ENCODE measurements at regions not wholly inside any gene's neighbourhood (a gene's known extent, or its start where the extent isn't known, plus 50 kb on each side); places are given as distances from the start of the nearest gene placed in this dataset.

DNA sequence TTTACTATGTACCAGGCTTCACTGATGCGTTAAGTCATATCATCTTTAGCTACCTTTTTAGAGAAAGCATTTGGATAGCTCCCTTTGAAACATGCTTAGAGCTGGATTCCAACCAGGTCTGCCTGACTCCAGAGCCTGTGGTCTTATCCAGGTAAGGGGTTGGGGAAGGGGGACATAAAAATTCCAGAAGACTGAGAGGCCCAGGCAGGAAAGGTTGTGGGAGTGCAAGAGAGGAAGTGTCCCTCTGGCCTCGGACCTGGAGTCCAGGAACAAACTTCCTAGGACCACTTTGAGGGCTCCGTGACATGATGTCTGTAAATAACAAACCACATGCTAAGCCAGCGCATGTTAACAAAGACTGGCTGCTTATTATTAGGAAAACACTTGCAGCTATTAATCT lies 163.0 kb upstream of the KCNG1 start:
- no peaks in the 10 kb centered on the region for H3K4me1 ChIP-seq (ENCODE audit: control insufficient read depth, insufficient read depth, low read length)
- peaks cover 63% of the 10 kb centered on the region for H3K27me3 ChIP-seq (replicated peaks; ENCODE audit: control insufficient read depth, insufficient read depth, low read length)
- H3K9ac ChIP-seq (ENCODE audit: low read length): no peak overlapping the region
- H3K36me3 ChIP-seq (ENCODE audit: control insufficient read depth, insufficient read depth, low read length, severe bottlenecking): no peaks in the 10 kb centered on the region
- no peak for DNase-seq (ENCODE audit: low read depth)
- H3K4me3 ChIP-seq (ENCODE audit: low read length): no peak overlapping the region
- no peaks in the 10 kb centered on the region for H3K9me3 ChIP-seq (ENCODE audit: control insufficient read depth, low read length)

DNA sequence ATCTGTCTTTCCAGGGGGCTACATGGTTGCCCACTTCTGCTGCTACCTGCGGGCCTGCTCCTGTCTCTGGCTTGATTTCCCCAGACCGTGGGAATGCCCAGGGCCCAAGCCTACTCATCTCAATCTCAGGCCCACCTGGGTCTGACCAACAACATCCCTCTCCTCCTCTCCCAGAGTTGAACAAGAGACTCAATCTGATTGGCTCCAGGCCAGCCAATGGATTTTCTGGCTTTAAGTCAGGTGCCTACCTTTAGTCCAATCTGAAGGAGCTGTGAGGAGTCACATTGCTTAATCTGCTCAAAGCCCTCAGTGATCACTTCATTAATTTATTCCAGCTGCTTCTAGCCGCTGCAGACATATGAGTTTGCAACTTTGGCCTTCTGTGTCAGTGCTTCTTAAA lies 162.4 kb upstream of the KCNG1 start:
- H3K9me3 ChIP-seq (ENCODE audit: control insufficient read depth, low read length): no peaks in the 10 kb centered on the region
- no peak for DNase-seq (ENCODE audit: low read depth)
- H3K4me3 ChIP-seq (ENCODE audit: low read length): no peak overlapping the region
- no peaks in the 10 kb centered on the region for H3K36me3 ChIP-seq (ENCODE audit: control insufficient read depth, insufficient read depth, low read length, severe bottlenecking)
- H3K9ac ChIP-seq (ENCODE audit: low read length): no peak overlapping the region
- H3K4me1 ChIP-seq (ENCODE audit: control insufficient read depth, insufficient read depth, low read length): no peaks in the 10 kb centered on the region
- H3K27me3 ChIP-seq (replicated peaks; ENCODE audit: control insufficient read depth, insufficient read depth, low read length): peaks cover 68% of the 10 kb centered on the region

DNA sequence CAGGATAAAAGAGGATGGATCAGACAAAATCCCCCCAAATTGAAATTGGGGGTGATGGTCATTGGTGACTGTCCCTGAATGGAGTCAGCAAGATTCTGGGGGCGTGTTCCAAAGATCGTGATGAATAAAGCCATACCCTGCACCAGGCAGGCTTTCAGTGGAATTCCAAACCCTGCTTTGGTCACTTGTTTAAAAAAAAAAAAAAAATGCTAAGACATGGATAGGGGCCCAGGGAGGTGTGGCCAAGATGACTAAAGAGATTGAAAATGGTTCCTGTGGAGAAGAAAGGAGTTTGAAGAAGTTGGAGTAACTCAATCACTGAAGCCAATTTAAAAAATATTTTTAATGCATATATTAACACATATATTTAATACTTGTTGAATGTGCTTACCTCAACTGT lies 161.4 kb upstream of the KCNG1 start:
- Histone ChIP-seq H3K4me1 (ENCODE audit: control insufficient read depth, insufficient read depth, low read length) (no peaks in the 10 kb centered on the region), H3K9me3 (ENCODE audit: control insufficient read depth, low read length) (no peaks in the 10 kb centered on the region), H3K27me3 (replicated peaks; ENCODE audit: control insufficient read depth, insufficient read depth, low read length) (peaks cover 70% of the 10 kb centered on the region), H3K36me3 (ENCODE audit: control insufficient read depth, insufficient read depth, low read length, severe bottlenecking) (no peaks in the 10 kb centered on the region), H3K4me3 (ENCODE audit: low read length) (no peak overlapping the region), H3K9ac (ENCODE audit: low read length) (no peak overlapping the region)
- no peak for DNase-seq (ENCODE audit: low read depth)

GRCh38 chr20:51183451-51183850 lies 160.5 kb upstream of the KCNG1 start:
- Histone ChIP-seq H3K4me3 (ENCODE audit: low read length) (no peak overlapping the region), H3K36me3 (ENCODE audit: control insufficient read depth, insufficient read depth, low read length, severe bottlenecking) (no peaks in the 10 kb centered on the region), H3K9me3 (ENCODE audit: control insufficient read depth, low read length) (no peaks in the 10 kb centered on the region), H3K9ac (ENCODE audit: low read length) (no peak overlapping the region), H3K4me1 (ENCODE audit: control insufficient read depth, insufficient read depth, low read length) (no peaks in the 10 kb centered on the region), H3K27me3 (replicated peaks; ENCODE audit: control insufficient read depth, insufficient read depth, low read length) (peaks cover 70% of the 10 kb centered on the region)
- DNase-seq (ENCODE audit: low read depth): no peak

DNA sequence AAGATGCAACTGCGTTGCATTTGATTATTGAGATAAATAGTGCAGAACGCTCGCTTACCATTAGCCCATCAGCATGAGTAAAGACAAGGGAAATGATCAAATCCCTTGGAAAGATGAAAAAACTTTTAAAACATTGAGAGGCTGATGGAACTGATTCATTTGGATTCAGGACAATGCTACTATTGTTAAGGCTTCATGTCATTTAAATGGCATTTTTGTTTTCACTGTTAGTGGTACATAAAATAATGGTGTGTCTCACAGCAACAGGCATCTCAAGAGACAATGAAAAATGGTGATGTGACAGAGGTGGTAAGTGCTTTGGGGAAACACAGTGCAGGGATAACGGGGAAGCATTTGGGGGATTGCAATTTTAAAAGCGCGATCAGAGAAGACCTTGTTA lies 159.7 kb upstream of the KCNG1 start:
- DNase-seq (ENCODE audit: low read depth): no peak
- no peaks in the 10 kb centered on the region for H3K4me1 ChIP-seq (ENCODE audit: control insufficient read depth, insufficient read depth, low read length)
- peaks cover 68% of the 10 kb centered on the region for H3K27me3 ChIP-seq (replicated peaks; ENCODE audit: control insufficient read depth, insufficient read depth, low read length)
- no peaks in the 10 kb centered on the region for H3K36me3 ChIP-seq (ENCODE audit: control insufficient read depth, insufficient read depth, low read length, severe bottlenecking)
- H3K9me3 ChIP-seq (ENCODE audit: control insufficient read depth, low read length): no peaks in the 10 kb centered on the region
- no peak overlapping the region for H3K9ac ChIP-seq (ENCODE audit: low read length)
- H3K4me3 ChIP-seq (ENCODE audit: low read length): no peak overlapping the region

DNA sequence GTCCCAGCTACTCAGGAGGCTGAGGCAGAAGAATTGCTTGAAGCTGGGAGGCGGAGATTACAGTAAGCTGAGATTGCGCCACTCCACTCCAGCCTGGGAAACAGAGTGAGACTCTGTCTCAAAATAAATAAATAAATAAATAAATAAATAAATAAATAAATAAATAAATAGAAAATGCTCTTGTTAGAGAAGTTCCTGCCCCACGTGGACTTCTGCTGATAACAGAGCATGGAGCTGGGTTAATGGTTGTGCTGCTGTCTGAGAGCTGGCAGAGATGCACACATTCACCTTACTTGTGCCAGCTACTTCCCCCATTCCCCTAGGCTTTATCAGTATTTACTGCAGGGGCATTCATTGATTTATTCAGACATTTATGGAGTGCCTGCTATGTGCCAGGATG lies 155.2 kb upstream of the KCNG1 start:
- Histone ChIP-seq H3K9me3 (ENCODE audit: control insufficient read depth, low read length) (peaks cover under 1% of the 10 kb centered on the region), H3K9ac (ENCODE audit: low read length) (no peak overlapping the region), H3K27me3 (replicated peaks; ENCODE audit: control insufficient read depth, insufficient read depth, low read length) (peaks cover 62% of the 10 kb centered on the region), H3K36me3 (ENCODE audit: control insufficient read depth, insufficient read depth, low read length, severe bottlenecking) (no peaks in the 10 kb centered on the region), H3K4me3 (ENCODE audit: low read length) (no peak overlapping the region), H3K4me1 (ENCODE audit: control insufficient read depth, insufficient read depth, low read length) (no peaks in the 10 kb centered on the region)
- no peak for DNase-seq (ENCODE audit: low read depth)

- H3K9ac ChIP-seq (ENCODE audit: low read length): no peak overlapping the region
Observed at GRCh38 chr20:51176876-51177275, 154.0 kb upstream of the KCNG1 start.

GRCh38 chr20:51176446-51176845 lies 153.5 kb upstream of the KCNG1 start:
- H3K4me3 ChIP-seq (ENCODE audit: low read length): no peak overlapping the region

More at GRCh38 chr20:51176876-51177275, 154.0 kb upstream of the KCNG1 start:
- DNase-seq (ENCODE audit: low read depth): no peak
- Histone ChIP-seq H3K4me3 (ENCODE audit: low read length) (no peak overlapping the region), H3K4me1 (ENCODE audit: control insufficient read depth, insufficient read depth, low read length) (no peaks in the 10 kb centered on the region), H3K9me3 (ENCODE audit: control insufficient read depth, low read length) (peaks cover 4% of the 10 kb centered on the region), H3K27me3 (replicated peaks; ENCODE audit: control insufficient read depth, insufficient read depth, low read length) (peaks cover 64% of the 10 kb centered on the region), H3K36me3 (ENCODE audit: control insufficient read depth, insufficient read depth, low read length, severe bottlenecking) (no peaks in the 10 kb centered on the region)

DNA sequence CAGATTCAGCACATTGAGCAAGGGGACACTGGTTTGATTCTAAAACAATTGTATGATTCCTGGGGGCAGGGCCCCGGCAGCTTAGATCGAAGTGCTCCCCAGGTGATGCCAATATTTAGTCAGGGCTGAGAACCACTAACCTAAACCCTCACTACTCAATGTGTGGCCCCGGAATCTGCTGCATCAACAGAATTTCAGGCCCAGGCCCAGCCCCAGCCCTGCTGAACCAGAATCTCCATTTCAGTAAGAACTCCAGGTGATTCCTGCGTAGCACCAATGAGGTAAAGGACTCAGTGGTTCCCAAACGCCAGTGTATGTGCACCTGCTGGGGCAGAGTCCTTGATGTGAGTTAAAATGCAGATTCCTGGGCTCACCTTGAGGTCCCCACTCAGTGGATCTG lies 152.8 kb upstream of the KCNG1 start:
- DNase-seq (ENCODE audit: low read depth): no peak
- H3K36me3 ChIP-seq (ENCODE audit: control insufficient read depth, insufficient read depth, low read length, severe bottlenecking): no peaks in the 10 kb centered on the region
- no peaks in the 10 kb centered on the region for H3K4me1 ChIP-seq (ENCODE audit: control insufficient read depth, insufficient read depth, low read length)
- H3K27me3 ChIP-seq (replicated peaks; ENCODE audit: control insufficient read depth, insufficient read depth, low read length): peaks cover 62% of the 10 kb centered on the region
- H3K9me3 ChIP-seq (ENCODE audit: control insufficient read depth, low read length): peaks cover 4% of the 10 kb centered on the region
- H3K9ac ChIP-seq (ENCODE audit: low read length): no peak overlapping the region
- H3K4me3 ChIP-seq (ENCODE audit: low read length): no peak overlapping the region

More at GRCh38 chr20:51176446-51176845, 153.5 kb upstream of the KCNG1 start:
- Histone ChIP-seq H3K9ac (ENCODE audit: low read length) (no peak overlapping the region), H3K9me3 (ENCODE audit: control insufficient read depth, low read length) (peaks cover 4% of the 10 kb centered on the region), H3K27me3 (replicated peaks; ENCODE audit: control insufficient read depth, insufficient read depth, low read length) (peaks cover 64% of the 10 kb centered on the region), H3K36me3 (ENCODE audit: control insufficient read depth, insufficient read depth, low read length, severe bottlenecking) (no peaks in the 10 kb centered on the region), H3K4me1 (ENCODE audit: control insufficient read depth, insufficient read depth, low read length) (no peaks in the 10 kb centered on the region)
- DNase-seq (ENCODE audit: low read depth): no peak

DNA sequence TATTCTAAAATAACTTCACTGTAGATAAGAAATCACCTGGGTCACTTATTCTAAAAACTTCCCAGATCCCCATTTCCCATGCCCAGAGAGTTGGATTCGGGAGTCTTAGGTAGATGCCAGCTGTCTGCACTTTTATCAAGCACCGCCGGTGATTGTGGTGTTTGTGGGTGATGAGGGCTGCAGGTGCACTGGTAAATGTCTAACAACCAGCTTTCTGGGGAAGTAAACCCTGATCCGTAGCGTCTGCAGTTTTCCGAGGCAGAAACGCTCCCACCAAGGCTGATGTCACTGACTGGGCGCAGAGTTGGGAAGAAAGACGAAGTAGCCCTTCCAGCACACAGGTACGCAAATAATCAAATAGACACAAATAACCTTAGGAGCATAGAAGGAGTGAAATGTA lies 152.2 kb upstream of the KCNG1 start:
- Histone ChIP-seq H3K4me3 (ENCODE audit: low read length) (no peak overlapping the region), H3K9ac (ENCODE audit: low read length) (no peak overlapping the region), H3K27me3 (replicated peaks; ENCODE audit: control insufficient read depth, insufficient read depth, low read length) (peaks cover 57% of the 10 kb centered on the region), H3K4me1 (ENCODE audit: control insufficient read depth, insufficient read depth, low read length) (no peaks in the 10 kb centered on the region), H3K36me3 (ENCODE audit: control insufficient read depth, insufficient read depth, low read length, severe bottlenecking) (no peaks in the 10 kb centered on the region), H3K9me3 (ENCODE audit: control insufficient read depth, low read length) (peaks cover 4% of the 10 kb centered on the region)
- DNase-seq (ENCODE audit: low read depth): no peak

DNA sequence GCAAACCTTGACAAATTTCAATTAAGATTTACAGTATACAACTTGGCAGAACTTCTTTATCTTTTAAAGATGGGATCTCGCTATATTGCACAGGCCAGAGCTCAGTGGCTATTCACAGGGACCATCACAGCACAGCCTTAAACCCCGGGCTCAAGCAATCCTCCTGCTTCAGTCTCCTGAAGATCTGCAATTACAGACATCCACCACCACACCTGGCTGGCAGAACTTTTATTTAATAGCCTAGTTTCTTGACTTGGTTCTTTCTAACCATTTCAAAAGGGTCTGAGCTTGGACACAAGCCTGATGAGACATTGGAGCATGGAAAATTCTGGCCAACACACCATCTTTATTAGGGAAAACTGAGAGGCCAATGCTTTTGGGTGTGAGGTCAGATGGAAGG lies 151.6 kb upstream of the KCNG1 start:
- H3K36me3 ChIP-seq (ENCODE audit: control insufficient read depth, insufficient read depth, low read length, severe bottlenecking): no peaks in the 10 kb centered on the region
- peaks cover 52% of the 10 kb centered on the region for H3K27me3 ChIP-seq (replicated peaks; ENCODE audit: control insufficient read depth, insufficient read depth, low read length)
- no peak overlapping the region for H3K4me3 ChIP-seq (ENCODE audit: low read length)
- H3K4me1 ChIP-seq (ENCODE audit: control insufficient read depth, insufficient read depth, low read length): no peaks in the 10 kb centered on the region
- peaks cover 7% of the 10 kb centered on the region for H3K9me3 ChIP-seq (ENCODE audit: control insufficient read depth, low read length)
- no peak for DNase-seq (ENCODE audit: low read depth)
- no peak overlapping the region for H3K9ac ChIP-seq (ENCODE audit: low read length)

DNA sequence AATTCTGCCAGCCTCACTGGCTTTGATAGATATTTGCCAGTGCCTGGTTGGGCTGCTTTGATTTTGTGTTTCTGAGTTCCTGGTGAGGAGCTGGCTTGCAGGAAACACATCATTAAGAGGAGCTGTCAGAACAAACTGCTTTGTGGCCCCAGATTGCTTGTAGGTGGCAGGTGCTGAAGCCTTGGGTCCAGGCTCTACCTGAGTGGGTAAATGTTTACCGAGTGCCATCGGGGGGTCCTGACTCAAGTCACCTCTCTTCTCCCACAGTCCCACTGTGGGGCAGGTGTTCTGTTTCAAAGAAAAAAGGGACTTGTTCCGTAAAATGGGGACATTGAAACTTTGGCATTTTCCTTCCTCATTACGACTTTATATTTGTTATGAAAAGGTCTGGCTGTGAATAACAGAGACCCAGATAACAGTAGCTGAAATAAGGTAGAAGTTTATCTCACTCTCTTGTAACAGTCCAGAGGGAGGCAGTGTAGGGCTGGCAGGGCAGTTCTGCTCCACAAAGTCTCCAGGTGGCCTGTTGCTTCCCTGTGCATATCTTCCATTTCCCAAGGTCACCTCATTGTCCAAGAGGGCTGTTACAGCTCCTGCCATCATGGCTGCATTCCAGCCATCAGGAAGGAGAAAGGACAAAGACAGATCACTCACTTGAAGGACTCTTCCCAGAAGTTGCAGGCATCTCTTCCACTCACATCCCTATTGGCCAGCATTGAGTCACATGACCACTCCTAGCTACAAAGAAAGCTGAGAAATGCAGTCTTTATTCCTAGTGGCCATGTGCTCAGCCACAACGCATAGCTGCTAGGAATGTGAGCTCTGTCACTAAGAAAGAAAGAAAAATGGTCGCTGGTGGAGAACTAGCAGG lies 149.9 kb upstream of the KCNG1 start:
- no peak for DNase-seq (ENCODE audit: low read depth)
- H3K4me1 ChIP-seq (ENCODE audit: control insufficient read depth, insufficient read depth, low read length): no peaks in the 10 kb centered on the region

More for the DNA sequence above, 149.9 kb upstream of the KCNG1 start:
- Histone ChIP-seq H3K36me3 (ENCODE audit: control insufficient read depth, insufficient read depth, low read length, severe bottlenecking) (no peaks in the 10 kb centered on the region), H3K27me3 (replicated peaks; ENCODE audit: control insufficient read depth, insufficient read depth, low read length) (peaks cover 42% of the 10 kb centered on the region), H3K9ac (ENCODE audit: low read length) (no peak overlapping the region), H3K4me3 (ENCODE audit: low read length) (no peak overlapping the region), H3K9me3 (ENCODE audit: control insufficient read depth, low read length) (peaks cover 11% of the 10 kb centered on the region)
